Cardiac fibroblast (primary cell): ENCODE measurements at regions not wholly inside any gene's neighbourhood (a gene's known extent, or its start where the extent isn't known, plus 50 kb on each side); places are given as distances from the start of the nearest gene placed in this dataset.

Experiments
- DNase-seq, 2 donors: peaks; one replicate each; pipeline versions ENCODE4 v3.0.0 to v3.0.0-alpha.2; 2010; ENCODE audit warnings: low read depth in 2 of 2
- H3K4me3 ChIP-seq, 2 donors: replicated peaks in 1 of 2; 1 replicate in 1 of 2; 2 replicates in 1 of 2; pipeline ENCODE4 v1.5.1; 2011; ENCODE audit warnings: low read depth in 2 of 2, low read length in 2 of 2, mild to moderate bottlenecking in 2 of 2, moderate library complexity in 1 of 2
- CTCF ChIP-seq: IDR thresholded peaks from one replicate; pipeline ENCODE4 v1.5.1; 2011; ENCODE audit warnings: low read depth, mild to moderate bottlenecking, low read length, inconsistent platforms

- DNase-seq = no peak
These were observed 218.3 kb upstream of the CRY1 start for GRCh38 chr12:107311682-107312081.

GRCh38 chr12:107317751-107318555 is 224.6 kb upstream of the CRY1 start:
- peak overlapping the region; percentile 48 to 53 for H3K4me3 ChIP-seq
- TF ChIP-seq CTCF = peak; percentile 24
- DNase-seq = peak; percentile 82 to 87

More at GRCh38 chr12:107311682-107312081, 218.3 kb upstream of the CRY1 start:
- TF ChIP-seq CTCF = no peak
- H3K4me3 ChIP-seq = no peak overlapping the region

GRCh38 chr12:107318556-107318805 is 225.1 kb upstream of the CRY1 start:
- no peak for DNase-seq
- peak overlapping the region; percentile 48 to 53 for H3K4me3 ChIP-seq
- TF ChIP-seq CTCF = no peak

- DNase-seq = peak; percentile 37 to 68
- TF ChIP-seq CTCF = no peak
- H3K4me3 ChIP-seq = peak overlapping the region; percentile 48 to 53
These were observed 225.6 kb upstream of the CRY1 start for GRCh38 chr12:107318806-107319532.

- peak overlapping the region; percentile 48 to 53 for H3K4me3 ChIP-seq
- no peak for DNase-seq
- TF ChIP-seq CTCF = no peak
These were observed 226.2 kb upstream of the CRY1 start for GRCh38 chr12:107319533-107320032.

- TF ChIP-seq CTCF = no peak
- H3K4me3 ChIP-seq = peak overlapping the region; percentile 31 to 51
- peak; percentile 29 to 58 for DNase-seq
These were observed 226.9 kb upstream of the CRY1 start for GRCh38 chr12:107320033-107320928.
